ENCODE measurements at regions not wholly inside any gene's neighbourhood (a gene's known extent, or its start where the extent isn't known, plus 50 kb on each side); places are given as distances from the start of the nearest gene placed in this dataset.

GRCh38 chr16:61596655-61597054, 439.6 kb downstream of the CDH8 start:
- DNase-seq (ENCODE audit: low read depth), result no peak

- no peak for DNase-seq (ENCODE audit: low read depth)
Measured at GRCh38 chr16:61595605-61596004, 440.6 kb downstream of the CDH8 start.

GRCh38 chr16:61590577-61590976, 445.7 kb downstream of the CDH8 start:
- DNase-seq (ENCODE audit: low read depth), result no peak

GRCh38 chr16:61587526-61587925, 448.7 kb downstream of the CDH8 start:
- no peak for DNase-seq (ENCODE audit: low read depth)

- no peak for DNase-seq (ENCODE audit: low read depth)
Measured at GRCh38 chr16:61581417-61582046, 454.7 kb downstream of the CDH8 start.

- DNase-seq (ENCODE audit: low read depth), result no peak
Measured at GRCh38 chr16:61580579-61580978, 455.7 kb downstream of the CDH8 start.

GRCh38 chr16:61579195-61579594, 457.0 kb downstream of the CDH8 start:
- no peak for DNase-seq (ENCODE audit: low read depth)

- DNase-seq (ENCODE audit: low read depth), result no peak
Measured at GRCh38 chr16:61576476-61576875, 459.8 kb downstream of the CDH8 start.

- DNase-seq (ENCODE audit: low read depth), result no peak
Measured at GRCh38 chr16:61575617-61576016, 460.6 kb downstream of the CDH8 start.

- no peak for DNase-seq (ENCODE audit: low read depth)
Measured at GRCh38 chr16:61569028-61569427, 467.2 kb downstream of the CDH8 start.

GRCh38 chr16:61564716-61565115, 471.5 kb downstream of the CDH8 start:
- DNase-seq (ENCODE audit: low read depth), result no peak

GRCh38 chr16:61555718-61556441, 480.4 kb downstream of the CDH8 start:
- no peak for DNase-seq (ENCODE audit: low read depth)

GRCh38 chr16:61549327-61549726, 486.9 kb downstream of the CDH8 start:
- DNase-seq (ENCODE audit: low read depth), result no peak

- no peak for DNase-seq (ENCODE audit: low read depth)
Measured at GRCh38 chr16:61547626-61548025, 488.6 kb downstream of the CDH8 start.

GRCh38 chr16:61544165-61544564, 492.1 kb downstream of the CDH8 start:
- DNase-seq (ENCODE audit: low read depth), result no peak

GRCh38 chr16:61540216-61540615, 496.0 kb downstream of the CDH8 start:
- DNase-seq (ENCODE audit: low read depth), result no peak

- no peak for DNase-seq (ENCODE audit: low read depth)
Measured at GRCh38 chr16:61530697-61531096, 505.5 kb downstream of the CDH8 start.

- DNase-seq (ENCODE audit: low read depth), result no peak
Measured at GRCh38 chr16:61500851-61501250, 535.4 kb downstream of the CDH8 start.

GRCh38 chr16:61480250-61480649, 556.0 kb downstream of the CDH8 start:
- DNase-seq (ENCODE audit: low read depth), result no peak

GRCh38 chr16:61471737-61472136, 564.5 kb downstream of the CDH8 start:
- no peak for DNase-seq (ENCODE audit: low read depth)

- DNase-seq (ENCODE audit: low read depth), result no peak
Measured at GRCh38 chr16:61471023-61471422, 565.2 kb downstream of the CDH8 start.

GRCh38 chr16:61465285-61465684, 571.0 kb downstream of the CDH8 start:
- no peak for DNase-seq (ENCODE audit: low read depth)

GRCh38 chr16:61460020-61460419, 576.2 kb downstream of the CDH8 start:
- DNase-seq (ENCODE audit: low read depth), result no peak

- DNase-seq (ENCODE audit: low read depth), result no peak
Measured at GRCh38 chr16:61435346-61435745, 600.9 kb downstream of the CDH8 start.

All from activated T-cell treated with anti-CD3 and anti-CD28 coated beads for 48 hours (primary cell).